ENCODE measurements at regions not wholly inside any gene's neighbourhood (a gene's known extent, or its start where the extent isn't known, plus 50 kb on each side); places are given as distances from the start of the nearest gene placed in this dataset.

DNA sequence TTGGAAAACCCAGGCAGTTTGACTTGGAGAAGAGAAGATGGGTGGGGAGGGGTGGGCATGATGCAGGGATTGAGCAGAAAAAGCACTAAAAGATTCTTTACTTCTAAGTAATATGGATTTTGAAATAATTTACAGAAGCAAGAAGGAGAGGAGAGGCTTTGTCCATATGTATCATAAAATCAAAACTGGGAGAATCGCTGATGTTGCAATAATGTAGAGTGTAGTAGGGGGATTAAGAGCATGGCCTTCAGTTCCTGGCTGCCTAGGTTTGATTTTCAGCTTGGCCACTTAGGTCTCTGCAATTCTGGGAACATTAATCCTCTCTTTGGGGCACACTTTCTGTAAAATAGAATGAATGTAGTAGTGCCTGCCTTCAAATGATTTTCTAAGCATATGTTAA lies 1760.4 kb upstream of the CELF4 start:
- Mint-ChIP-seq H3K36me3 (ENCODE audit: low read depth) (no peaks in the 10 kb centered on the region), H3K4me1 (no peaks in the 10 kb centered on the region; the same call in 2 of the 3 replicates), H3K27me3 (ENCODE audit: insufficient read depth, low read depth, poor library complexity) (no peaks in the 10 kb centered on the region), H3K27ac (no peak overlapping the region), H3K4me3 (no peak overlapping the region), H3K9me3 (no peaks in the 10 kb centered on the region)
- H3K9me2 ChIP-seq (ENCODE audit: insufficient read depth), result no peaks in the 10 kb centered on the region
- no peak overlapping the region for H3K4me3 ChIP-seq
- H3K4me2 ChIP-seq, result no peak overlapping the region
- TF ChIP-seq CREB1 (CRISPR knock-in tag; IDR thresholded peaks at IDR 0.05; ENCODE audit: low read depth) (no peak), EZH2 (IDR thresholded peaks at IDR 0.05; ENCODE audit: low read depth, unreplicated experiment) (no peak), STAT1 (IDR thresholded peaks at IDR 0.05; ENCODE audit: unreplicated experiment) (no peak), POLR2AphosphoS5 (IDR thresholded peaks at IDR 0.05; ENCODE audit: low read depth) (no peak), ZNF114 (CRISPR knock-in tag; IDR thresholded peaks at IDR 0.05) (no peak), ZNF331 (CRISPR knock-in tag; IDR thresholded peaks at IDR 0.05; ENCODE audit: low read depth) (no peak), JUNB (IDR thresholded peaks at IDR 0.05; ENCODE audit: unreplicated experiment) (no peak), NANOG (IDR thresholded peaks at IDR 0.05; ENCODE audit: borderline replicate concordance) (no peak), EZH2phosphoT487 (IDR thresholded peaks at IDR 0.05; ENCODE audit: unreplicated experiment) (no peak)
- TF ChIP-seq, protein P1, sequence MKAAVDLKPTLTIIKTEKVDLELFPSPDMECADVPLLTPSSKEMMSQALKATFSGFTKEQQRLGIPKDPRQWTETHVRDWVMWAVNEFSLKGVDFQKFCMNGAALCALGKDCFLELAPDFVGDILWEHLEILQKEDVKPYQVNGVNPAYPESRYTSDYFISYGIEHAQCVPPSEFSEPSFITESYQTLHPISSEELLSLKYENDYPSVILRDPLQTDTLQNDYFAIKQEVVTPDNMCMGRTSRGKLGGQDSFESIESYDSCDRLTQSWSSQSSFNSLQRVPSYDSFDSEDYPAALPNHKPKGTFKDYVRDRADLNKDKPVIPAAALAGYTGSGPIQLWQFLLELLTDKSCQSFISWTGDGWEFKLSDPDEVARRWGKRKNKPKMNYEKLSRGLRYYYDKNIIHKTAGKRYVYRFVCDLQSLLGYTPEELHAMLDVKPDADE (IDR thresholded peaks at IDR 0.05), result no peak
- TF ChIP-seq, protein P2, sequence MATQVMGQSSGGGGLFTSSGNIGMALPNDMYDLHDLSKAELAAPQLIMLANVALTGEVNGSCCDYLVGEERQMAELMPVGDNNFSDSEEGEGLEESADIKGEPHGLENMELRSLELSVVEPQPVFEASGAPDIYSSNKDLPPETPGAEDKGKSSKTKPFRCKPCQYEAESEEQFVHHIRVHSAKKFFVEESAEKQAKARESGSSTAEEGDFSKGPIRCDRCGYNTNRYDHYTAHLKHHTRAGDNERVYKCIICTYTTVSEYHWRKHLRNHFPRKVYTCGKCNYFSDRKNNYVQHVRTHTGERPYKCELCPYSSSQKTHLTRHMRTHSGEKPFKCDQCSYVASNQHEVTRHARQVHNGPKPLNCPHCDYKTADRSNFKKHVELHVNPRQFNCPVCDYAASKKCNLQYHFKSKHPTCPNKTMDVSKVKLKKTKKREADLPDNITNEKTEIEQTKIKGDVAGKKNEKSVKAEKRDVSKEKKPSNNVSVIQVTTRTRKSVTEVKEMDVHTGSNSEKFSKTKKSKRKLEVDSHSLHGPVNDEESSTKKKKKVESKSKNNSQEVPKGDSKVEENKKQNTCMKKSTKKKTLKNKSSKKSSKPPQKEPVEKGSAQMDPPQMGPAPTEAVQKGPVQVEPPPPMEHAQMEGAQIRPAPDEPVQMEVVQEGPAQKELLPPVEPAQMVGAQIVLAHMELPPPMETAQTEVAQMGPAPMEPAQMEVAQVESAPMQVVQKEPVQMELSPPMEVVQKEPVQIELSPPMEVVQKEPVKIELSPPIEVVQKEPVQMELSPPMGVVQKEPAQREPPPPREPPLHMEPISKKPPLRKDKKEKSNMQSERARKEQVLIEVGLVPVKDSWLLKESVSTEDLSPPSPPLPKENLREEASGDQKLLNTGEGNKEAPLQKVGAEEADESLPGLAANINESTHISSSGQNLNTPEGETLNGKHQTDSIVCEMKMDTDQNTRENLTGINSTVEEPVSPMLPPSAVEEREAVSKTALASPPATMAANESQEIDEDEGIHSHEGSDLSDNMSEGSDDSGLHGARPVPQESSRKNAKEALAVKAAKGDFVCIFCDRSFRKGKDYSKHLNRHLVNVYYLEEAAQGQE (IDR thresholded peaks at IDR 0.05; ENCODE audit: unreplicated experiment), result no peak
- TF ChIP-seq, protein P3, sequence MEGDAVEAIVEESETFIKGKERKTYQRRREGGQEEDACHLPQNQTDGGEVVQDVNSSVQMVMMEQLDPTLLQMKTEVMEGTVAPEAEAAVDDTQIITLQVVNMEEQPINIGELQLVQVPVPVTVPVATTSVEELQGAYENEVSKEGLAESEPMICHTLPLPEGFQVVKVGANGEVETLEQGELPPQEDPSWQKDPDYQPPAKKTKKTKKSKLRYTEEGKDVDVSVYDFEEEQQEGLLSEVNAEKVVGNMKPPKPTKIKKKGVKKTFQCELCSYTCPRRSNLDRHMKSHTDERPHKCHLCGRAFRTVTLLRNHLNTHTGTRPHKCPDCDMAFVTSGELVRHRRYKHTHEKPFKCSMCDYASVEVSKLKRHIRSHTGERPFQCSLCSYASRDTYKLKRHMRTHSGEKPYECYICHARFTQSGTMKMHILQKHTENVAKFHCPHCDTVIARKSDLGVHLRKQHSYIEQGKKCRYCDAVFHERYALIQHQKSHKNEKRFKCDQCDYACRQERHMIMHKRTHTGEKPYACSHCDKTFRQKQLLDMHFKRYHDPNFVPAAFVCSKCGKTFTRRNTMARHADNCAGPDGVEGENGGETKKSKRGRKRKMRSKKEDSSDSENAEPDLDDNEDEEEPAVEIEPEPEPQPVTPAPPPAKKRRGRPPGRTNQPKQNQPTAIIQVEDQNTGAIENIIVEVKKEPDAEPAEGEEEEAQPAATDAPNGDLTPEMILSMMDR (conservative IDR thresholded peaks at IDR 0.05; ENCODE audit: low read depth in 2 of 2), result no peak
- TF ChIP-seq, protein P4, sequence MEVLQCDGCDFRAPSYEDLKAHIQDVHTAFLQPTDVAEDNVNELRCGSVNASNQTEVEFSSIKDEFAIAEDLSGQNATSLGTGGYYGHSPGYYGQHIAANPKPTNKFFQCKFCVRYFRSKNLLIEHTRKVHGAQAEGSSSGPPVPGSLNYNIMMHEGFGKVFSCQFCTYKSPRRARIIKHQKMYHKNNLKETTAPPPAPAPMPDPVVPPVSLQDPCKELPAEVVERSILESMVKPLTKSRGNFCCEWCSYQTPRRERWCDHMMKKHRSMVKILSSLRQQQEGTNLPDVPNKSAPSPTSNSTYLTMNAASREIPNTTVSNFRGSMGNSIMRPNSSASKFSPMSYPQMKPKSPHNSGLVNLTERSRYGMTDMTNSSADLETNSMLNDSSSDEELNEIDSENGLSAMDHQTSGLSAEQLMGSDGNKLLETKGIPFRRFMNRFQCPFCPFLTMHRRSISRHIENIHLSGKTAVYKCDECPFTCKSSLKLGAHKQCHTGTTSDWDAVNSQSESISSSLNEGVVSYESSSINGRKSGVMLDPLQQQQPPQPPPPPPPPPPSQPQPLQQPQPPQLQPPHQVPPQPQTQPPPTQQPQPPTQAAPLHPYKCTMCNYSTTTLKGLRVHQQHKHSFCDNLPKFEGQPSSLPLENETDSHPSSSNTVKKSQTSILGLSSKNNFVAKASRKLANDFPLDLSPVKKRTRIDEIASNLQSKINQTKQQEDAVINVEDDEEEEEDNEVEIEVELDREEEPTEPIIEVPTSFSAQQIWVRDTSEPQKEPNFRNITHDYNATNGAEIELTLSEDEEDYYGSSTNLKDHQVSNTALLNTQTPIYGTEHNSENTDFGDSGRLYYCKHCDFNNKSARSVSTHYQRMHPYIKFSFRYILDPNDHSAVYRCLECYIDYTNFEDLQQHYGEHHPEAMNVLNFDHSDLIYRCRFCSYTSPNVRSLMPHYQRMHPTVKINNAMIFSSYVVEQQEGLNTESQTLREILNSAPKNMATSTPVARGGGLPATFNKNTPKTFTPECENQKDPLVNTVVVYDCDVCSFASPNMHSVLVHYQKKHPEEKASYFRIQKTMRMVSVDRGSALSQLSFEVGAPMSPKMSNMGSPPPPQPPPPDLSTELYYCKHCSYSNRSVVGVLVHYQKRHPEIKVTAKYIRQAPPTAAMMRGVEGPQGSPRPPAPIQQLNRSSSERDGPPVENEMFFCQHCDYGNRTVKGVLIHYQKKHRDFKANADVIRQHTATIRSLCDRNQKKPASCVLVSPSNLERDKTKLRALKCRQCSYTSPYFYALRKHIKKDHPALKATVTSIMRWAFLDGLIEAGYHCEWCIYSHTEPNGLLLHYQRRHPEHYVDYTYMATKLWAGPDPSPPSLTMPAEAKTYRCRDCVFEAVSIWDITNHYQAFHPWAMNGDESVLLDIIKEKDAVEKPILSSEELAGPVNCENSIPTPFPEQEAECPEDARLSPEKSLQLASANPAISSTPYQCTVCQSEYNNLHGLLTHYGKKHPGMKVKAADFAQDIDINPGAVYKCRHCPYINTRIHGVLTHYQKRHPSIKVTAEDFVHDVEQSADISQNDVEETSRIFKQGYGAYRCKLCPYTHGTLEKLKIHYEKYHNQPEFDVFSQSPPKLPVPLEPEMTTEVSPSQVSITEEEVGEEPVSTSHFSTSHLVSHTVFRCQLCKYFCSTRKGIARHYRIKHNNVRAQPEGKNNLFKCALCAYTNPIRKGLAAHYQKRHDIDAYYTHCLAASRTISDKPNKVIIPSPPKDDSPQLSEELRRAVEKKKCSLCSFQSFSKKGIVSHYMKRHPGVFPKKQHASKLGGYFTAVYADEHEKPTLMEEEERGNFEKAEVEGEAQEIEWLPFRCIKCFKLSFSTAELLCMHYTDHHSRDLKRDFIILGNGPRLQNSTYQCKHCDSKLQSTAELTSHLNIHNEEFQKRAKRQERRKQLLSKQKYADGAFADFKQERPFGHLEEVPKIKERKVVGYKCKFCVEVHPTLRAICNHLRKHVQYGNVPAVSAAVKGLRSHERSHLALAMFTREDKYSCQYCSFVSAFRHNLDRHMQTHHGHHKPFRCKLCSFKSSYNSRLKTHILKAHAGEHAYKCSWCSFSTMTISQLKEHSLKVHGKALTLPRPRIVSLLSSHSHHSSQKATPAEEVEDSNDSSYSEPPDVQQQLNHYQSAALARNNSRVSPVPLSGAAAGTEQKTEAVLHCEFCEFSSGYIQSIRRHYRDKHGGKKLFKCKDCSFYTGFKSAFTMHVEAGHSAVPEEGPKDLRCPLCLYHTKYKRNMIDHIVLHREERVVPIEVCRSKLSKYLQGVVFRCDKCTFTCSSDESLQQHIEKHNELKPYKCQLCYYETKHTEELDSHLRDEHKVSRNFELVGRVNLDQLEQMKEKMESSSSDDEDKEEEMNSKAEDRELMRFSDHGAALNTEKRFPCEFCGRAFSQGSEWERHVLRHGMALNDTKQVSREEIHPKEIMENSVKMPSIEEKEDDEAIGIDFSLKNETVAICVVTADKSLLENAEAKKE (CRISPR knock-in tag; IDR thresholded peaks at IDR 0.05), result no peak
- H3K27me3 ChIP-seq (ENCODE audit: insufficient read depth), result no peaks in the 10 kb centered on the region
- H3K79me2 ChIP-seq (replicated peaks; ENCODE audit: insufficient read depth), result no peaks in the 10 kb centered on the region
- H3K4me1 ChIP-seq (ENCODE audit: insufficient read depth), result peaks cover 11% of the 10 kb centered on the region; the same call in 1 of the 2 replicates
- no peaks in the 10 kb centered on the region for H3F3A ChIP-seq (replicated peaks; ENCODE audit: low read depth)
- DNase-seq (ENCODE audit: low spot score) (no peak), ATAC-seq (no peak)
- no peaks in the 10 kb centered on the region for H3K36me3 ChIP-seq (ENCODE audit: insufficient read depth)
- no peaks in the 10 kb centered on the region for H4K20me1 ChIP-seq (replicated peaks; ENCODE audit: insufficient read depth)
- no peak overlapping the region for H2AFZ ChIP-seq
- H3K27ac ChIP-seq (ENCODE audit: low read depth), result no peak overlapping the region

Data from GM23338 (cell line).